Caco-2 (cell line): ENCODE measurements at regions not wholly inside any gene's neighbourhood (a gene's known extent, or its start where the extent isn't known, plus 50 kb on each side); places are given as distances from the start of the nearest gene placed in this dataset.

ENCODE experiments used
- BruUV-seq: library from RNA; stranded (reverse); fragments of 400-500 nt; replicated peaks from 2 replicates; lab custom pipeline; 2021; lab: Mats Ljungman, UMichigan
- CTCF ChIA-PET: fragments of 300-600 bp; sonication (Branson Sonifier 250); formaldehyde crosslinking; loops from one replicate; lab custom pipeline; 2022; ENCODE audit warnings: antibody characterized with exemption; lab: Charles Lee
- POLR2A ChIA-PET: fragments of 300-600 bp; sonication (Branson Sonifier 250); formaldehyde crosslinking; loops from one replicate; lab custom pipeline; 2022; ENCODE audit warnings: antibody characterized with exemption; lab: Charles Lee
- DNase-seq, 2 experiments: peaks; one replicate each; pipeline versions ENCODE4 v3.0.0 to v3.0.0-alpha.2; 2020 to 2022
- H3K27me3 ChIP-seq: replicated peaks from 2 replicates; pipeline ENCODE4 v1.6.0; 2011; ENCODE audit warnings: low read length; ENCODE audit not compliant: control insufficient read depth, insufficient read depth
- H3K36me3 ChIP-seq: 2 replicates; pipeline ENCODE4 v1.5.1; 2011; ENCODE audit warnings: low read length; ENCODE audit not compliant: control insufficient read depth, insufficient read depth
- H3K4me1 ChIP-seq: fragments of 250-450 bp; sonication (Bioruptor Pico); 2 replicates; pipeline ENCODE4 v1.5.1; 2020; ENCODE audit warnings: mild to moderate bottlenecking
- H3K4me3 ChIP-seq: 2 replicates; pipeline ENCODE4 v1.5.1; 2011; ENCODE audit warnings: low read depth, mild to moderate bottlenecking, control low read depth, low read length
- H3K9me3 ChIP-seq: fragments of 250-450 bp; sonication (Bioruptor Pico); 2 replicates; pipeline ENCODE4 v1.5.1; 2020; ENCODE audit warnings: mild to moderate bottlenecking, moderate library complexity
- H3K27ac Mint-ChIP-seq: one replicate; pipeline ENCODE4 v1.8.0; 2022; ENCODE audit warnings: mixed read lengths; ENCODE audit not compliant: unreplicated experiment
- H3K27me3 Mint-ChIP-seq: one replicate; pipeline ENCODE4 v1.8.0; 2022; ENCODE audit warnings: mixed read lengths; ENCODE audit not compliant: insufficient read depth, unreplicated experiment
- H3K36me3 Mint-ChIP-seq: one replicate; pipeline ENCODE4 v1.8.0; 2022; ENCODE audit warnings: mild to moderate bottlenecking, mixed read lengths; ENCODE audit not compliant: insufficient read depth, unreplicated experiment
- H3K4me1 Mint-ChIP-seq: one replicate; pipeline ENCODE4 v1.8.0; 2022; ENCODE audit warnings: low read depth, mixed read lengths; ENCODE audit not compliant: unreplicated experiment
- H3K4me3 Mint-ChIP-seq: one replicate; pipeline ENCODE4 v1.8.0; 2022; ENCODE audit warnings: mild to moderate bottlenecking, moderate library complexity, mixed read lengths; ENCODE audit not compliant: unreplicated experiment
- H3K9me3 Mint-ChIP-seq: one replicate; pipeline ENCODE4 v1.8.0; 2022; ENCODE audit warnings: mixed read lengths; ENCODE audit not compliant: unreplicated experiment
- intact Hi-C: fragments of 100-400 bp; cut with micrococcal nuclease; formaldehyde crosslinking; loops from one replicate; pipeline ENCODE4 v1.10.0; 2022; ENCODE audit not compliant: unreplicated experiment
- TF ChIP-seq, protein P1 (sequence below), 2 experiments: fragments of 200-600 bp in 1 of 2; IDR thresholded peaks; 1 replicate in 1 of 2; 2 replicates in 1 of 2; pipeline versions ENCODE4 v1.5.1 to v1.8.0; 2011 to 2022; ENCODE audit warnings: antibody characterized with exemption in 1 of 2, control low read depth in 1 of 2, inconsistent platforms in 1 of 2, low read depth in 1 of 2, low read length in 1 of 2, mild to moderate bottlenecking in 1 of 2, moderate library complexity in 1 of 2; ENCODE audit not compliant: insufficient read depth in 1 of 2, severe bottlenecking in 1 of 2, unreplicated experiment in 1 of 2

- H3K9me3 ChIP-seq = no peaks in the 10 kb centered on the region; the same call in 1 of the 2 replicates
- no TSS peak for BruUV-seq
- POLR2A ChIA-PET = no interaction called here
- no peak overlapping the region for H3K27ac Mint-ChIP-seq
- H3K27me3 Mint-ChIP-seq = peaks cover 3% of the 10 kb centered on the region
- no peaks in the 10 kb centered on the region for H3K27me3 ChIP-seq
- CTCF ChIA-PET = no interaction called here
- TF ChIP-seq, protein P1, sequence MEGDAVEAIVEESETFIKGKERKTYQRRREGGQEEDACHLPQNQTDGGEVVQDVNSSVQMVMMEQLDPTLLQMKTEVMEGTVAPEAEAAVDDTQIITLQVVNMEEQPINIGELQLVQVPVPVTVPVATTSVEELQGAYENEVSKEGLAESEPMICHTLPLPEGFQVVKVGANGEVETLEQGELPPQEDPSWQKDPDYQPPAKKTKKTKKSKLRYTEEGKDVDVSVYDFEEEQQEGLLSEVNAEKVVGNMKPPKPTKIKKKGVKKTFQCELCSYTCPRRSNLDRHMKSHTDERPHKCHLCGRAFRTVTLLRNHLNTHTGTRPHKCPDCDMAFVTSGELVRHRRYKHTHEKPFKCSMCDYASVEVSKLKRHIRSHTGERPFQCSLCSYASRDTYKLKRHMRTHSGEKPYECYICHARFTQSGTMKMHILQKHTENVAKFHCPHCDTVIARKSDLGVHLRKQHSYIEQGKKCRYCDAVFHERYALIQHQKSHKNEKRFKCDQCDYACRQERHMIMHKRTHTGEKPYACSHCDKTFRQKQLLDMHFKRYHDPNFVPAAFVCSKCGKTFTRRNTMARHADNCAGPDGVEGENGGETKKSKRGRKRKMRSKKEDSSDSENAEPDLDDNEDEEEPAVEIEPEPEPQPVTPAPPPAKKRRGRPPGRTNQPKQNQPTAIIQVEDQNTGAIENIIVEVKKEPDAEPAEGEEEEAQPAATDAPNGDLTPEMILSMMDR (IDR thresholded peaks at IDR 0.05; ENCODE audit: insufficient read depth in 1 of 2, low read depth in 1 of 2, low read length in 1 of 2, severe bottlenecking in 1 of 2, unreplicated experiment in 1 of 2) = no peak
- H3K4me3 ChIP-seq = no peak overlapping the region
- H3K4me1 Mint-ChIP-seq = no peaks in the 10 kb centered on the region
- no peaks in the 10 kb centered on the region for H3K36me3 ChIP-seq
- no peaks in the 10 kb centered on the region for H3K36me3 Mint-ChIP-seq
- H3K9me3 Mint-ChIP-seq = no peaks in the 10 kb centered on the region
- no peak for DNase-seq
- intact Hi-C loops = no loop called here
- H3K4me3 Mint-ChIP-seq = no peak overlapping the region
- H3K4me1 ChIP-seq = no peaks in the 10 kb centered on the region
These were observed 220.4 kb upstream of the SOX1 start for GRCh38 chr13:111846391-111847159.

- Mint-ChIP-seq H3K4me1 (no peaks in the 10 kb centered on the region), H3K27me3 (peaks cover 3% of the 10 kb centered on the region), H3K4me3 (no peak overlapping the region), H3K27ac (no peak overlapping the region), H3K9me3 (no peaks in the 10 kb centered on the region), H3K36me3 (no peaks in the 10 kb centered on the region)
- intact Hi-C loops = no loop called here
- H3K36me3 ChIP-seq = no peaks in the 10 kb centered on the region
- ChIA-PET CTCF (no interaction called here), POLR2A (no interaction called here)
- H3K27me3 ChIP-seq = no peaks in the 10 kb centered on the region
- H3K9me3 ChIP-seq = no peaks in the 10 kb centered on the region; the same call in 1 of the 2 replicates
- no TSS peak for BruUV-seq
- no peak overlapping the region for H3K4me3 ChIP-seq
- TF ChIP-seq, protein P1 (IDR thresholded peaks at IDR 0.05; ENCODE audit: insufficient read depth in 1 of 2, low read depth in 1 of 2, low read length in 1 of 2, severe bottlenecking in 1 of 2, unreplicated experiment in 1 of 2) = no peak
- no peak for DNase-seq
- H3K4me1 ChIP-seq = no peaks in the 10 kb centered on the region
These were observed 219.0 kb upstream of the SOX1 start for GRCh38 chr13:111847964-111848363.

DNA sequence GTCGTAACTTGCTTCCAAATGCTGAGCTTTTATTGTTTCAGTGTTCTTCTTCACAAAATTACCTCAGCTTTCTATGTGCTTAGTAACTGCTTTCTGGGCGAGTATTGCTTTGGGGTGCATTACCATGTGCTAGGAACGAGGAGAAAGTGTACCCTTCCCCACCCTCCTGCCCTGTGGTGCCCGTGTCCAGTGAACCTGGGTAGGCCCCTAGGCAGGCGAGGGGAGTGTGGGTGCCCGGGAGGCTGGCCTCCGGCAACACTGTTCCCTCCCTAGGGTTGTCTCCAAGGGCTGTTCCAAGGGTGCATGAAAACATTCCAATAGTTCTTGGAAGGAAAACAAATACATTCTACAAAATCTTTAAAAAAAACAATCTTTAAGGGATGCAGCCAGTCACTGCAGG, 216.5 kb upstream of the SOX1 start:
- Histone ChIP-seq H3K36me3 (no peaks in the 10 kb centered on the region), H3K9me3 (no peaks in the 10 kb centered on the region; the same call in 1 of the 2 replicates), H3K27me3 (no peaks in the 10 kb centered on the region), H3K4me1 (no peaks in the 10 kb centered on the region), H3K4me3 (no peak overlapping the region)
- Mint-ChIP-seq H3K9me3 (no peaks in the 10 kb centered on the region), H3K27ac (no peak overlapping the region), H3K4me3 (no peak overlapping the region), H3K27me3 (peaks cover 5% of the 10 kb centered on the region), H3K4me1 (no peaks in the 10 kb centered on the region), H3K36me3 (no peaks in the 10 kb centered on the region)
- DNase-seq = no peak
- no TSS peak for BruUV-seq
- TF ChIP-seq, protein P1 (IDR thresholded peaks at IDR 0.05; ENCODE audit: insufficient read depth in 1 of 2, low read depth in 1 of 2, low read length in 1 of 2, severe bottlenecking in 1 of 2, unreplicated experiment in 1 of 2) = no peak
- intact Hi-C loops = no loop called here
- CTCF ChIA-PET = no interaction called here
- POLR2A ChIA-PET = no interaction called here
